Activated CD8-positive, alpha-beta memory T cell treated with anti-CD3 and anti-CD28 coated beads, Interleukin-2, amount 10 ng/mL, durations not matched to agents 7 days and 5 days (primary cell): ENCODE measurements at regions not wholly inside any gene's neighbourhood (a gene's known extent, or its start where the extent isn't known, plus 50 kb on each side); places are given as distances from the start of the nearest gene placed in this dataset.

ENCODE experiments used
- ATAC-seq: fragments of 150-1000 bp; cut with Tn5 transposase; one replicate; pipeline ENCODE4 v1.10.0; 2021; ENCODE audit warnings: moderate library complexity
- CTCF ChIA-PET: fragments of 350-600 bp; sonication (Branson Sonifier 250); formaldehyde crosslinking; loops from one replicate; lab custom pipeline; 2021; ENCODE audit warnings: antibody characterized with exemption; lab: Charles Lee
- DNase-seq: peaks from one replicate; pipeline ENCODE4 v3.0.0-alpha.2; 2020
- H3K27ac Mint-ChIP-seq: one replicate; pipeline ENCODE4 v1.8.0; 2021; ENCODE audit warnings: mild to moderate bottlenecking, mixed read lengths
- H3K27me3 Mint-ChIP-seq: one replicate; pipeline ENCODE4 v1.8.0; 2021; ENCODE audit warnings: mixed read lengths
- H3K36me3 Mint-ChIP-seq: one replicate; pipeline ENCODE4 v1.8.0; 2021; ENCODE audit warnings: mild to moderate bottlenecking, mixed read lengths
- H3K4me1 Mint-ChIP-seq: one replicate; pipeline ENCODE4 v1.8.0; 2021; ENCODE audit warnings: mixed read lengths
- H3K4me3 Mint-ChIP-seq: one replicate; pipeline ENCODE4 v1.8.0; 2021; ENCODE audit warnings: mild to moderate bottlenecking, moderate library complexity, mixed read lengths
- H3K9me3 Mint-ChIP-seq: one replicate; pipeline ENCODE4 v1.8.0; 2022; ENCODE audit warnings: low read depth, mixed read lengths

DNA sequence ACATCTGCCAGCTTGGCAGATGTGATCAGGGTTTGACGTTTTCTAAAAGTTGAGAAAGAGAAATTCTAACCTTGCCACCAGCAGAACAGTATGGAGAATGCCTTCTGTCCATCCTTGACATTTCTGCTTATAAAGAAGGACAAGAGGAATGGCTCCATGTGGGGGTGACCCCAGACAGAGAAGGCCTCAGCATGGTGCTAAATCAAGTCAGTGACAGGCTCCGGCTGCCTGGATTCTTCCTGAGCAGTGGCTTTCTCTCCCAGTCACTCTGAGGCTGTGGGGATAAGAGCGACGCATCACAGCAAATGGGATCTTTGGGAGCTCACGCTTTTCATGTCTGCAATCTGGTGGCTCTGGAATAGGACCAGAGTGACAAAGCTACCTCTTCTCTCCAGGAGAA lies 640.2 kb upstream of the CAMK1G start:
- H3K27ac Mint-ChIP-seq: no peak overlapping the region
- H3K4me3 Mint-ChIP-seq: no peak overlapping the region
- no peaks in the 10 kb centered on the region for H3K4me1 Mint-ChIP-seq
- no peak for DNase-seq
- H3K27me3 Mint-ChIP-seq: peaks cover 6% of the 10 kb centered on the region
- CTCF ChIA-PET: no interaction called here
- H3K9me3 Mint-ChIP-seq: no peaks in the 10 kb centered on the region
- ATAC-seq: no peak
- H3K36me3 Mint-ChIP-seq: no peaks in the 10 kb centered on the region

DNA sequence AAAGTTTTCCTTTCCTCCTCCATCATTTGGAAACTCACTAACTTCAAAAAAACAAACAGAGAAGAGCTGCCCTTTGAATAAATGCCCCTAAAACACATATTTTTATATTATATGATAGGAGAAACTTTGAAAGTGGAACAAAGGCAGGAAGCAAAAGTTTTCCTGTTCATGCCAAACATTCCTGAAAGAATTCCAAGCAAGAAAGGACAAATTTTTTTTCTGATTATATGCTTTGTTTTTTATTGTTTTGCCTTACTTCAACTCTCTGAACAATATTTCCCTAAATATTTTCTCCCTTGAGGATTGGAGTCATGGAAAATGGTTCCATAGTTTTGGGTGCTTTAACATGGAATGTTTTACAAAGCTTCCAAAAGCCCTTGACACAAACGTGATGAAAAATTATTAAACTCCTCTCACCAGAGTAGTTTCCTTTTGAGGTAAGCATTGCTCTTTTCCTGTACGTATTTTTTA lies 638.5 kb upstream of the CAMK1G start:
- ATAC-seq: no peak
- Mint-ChIP-seq H3K9me3 (no peaks in the 10 kb centered on the region), H3K27ac (no peak overlapping the region), H3K4me1 (no peaks in the 10 kb centered on the region), H3K4me3 (no peak overlapping the region), H3K36me3 (no peaks in the 10 kb centered on the region), H3K27me3 (peaks cover 2% of the 10 kb centered on the region)
- no peak for DNase-seq
- CTCF ChIA-PET: no interaction called here

DNA sequence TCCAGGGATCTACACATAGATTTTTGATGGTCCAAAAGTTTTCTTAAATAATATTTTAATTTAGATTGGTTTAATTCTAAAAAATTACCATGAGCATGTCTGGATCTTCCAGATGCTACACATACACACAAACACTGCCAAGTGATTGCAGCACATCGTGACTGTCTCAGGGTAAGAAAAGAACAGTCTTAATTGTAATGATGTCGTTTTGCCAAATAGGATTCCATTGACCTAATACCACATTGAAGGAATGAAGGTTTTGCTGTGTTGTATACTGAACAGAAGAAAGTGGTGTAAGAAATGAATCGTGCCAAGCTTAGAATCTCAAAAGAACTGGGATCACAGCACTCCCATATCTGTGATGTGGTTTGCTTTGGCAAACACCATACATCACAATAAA lies 633.3 kb upstream of the CAMK1G start:
- H3K4me1 Mint-ChIP-seq: no peaks in the 10 kb centered on the region
- H3K4me3 Mint-ChIP-seq: no peak overlapping the region
- no peaks in the 10 kb centered on the region for H3K36me3 Mint-ChIP-seq
- no peak overlapping the region for H3K27ac Mint-ChIP-seq
- DNase-seq (no peak), ATAC-seq (no peak)
- H3K27me3 Mint-ChIP-seq: peaks cover 2% of the 10 kb centered on the region
- peaks cover 2% of the 10 kb centered on the region for H3K9me3 Mint-ChIP-seq
- CTCF ChIA-PET: no interaction called here

DNA sequence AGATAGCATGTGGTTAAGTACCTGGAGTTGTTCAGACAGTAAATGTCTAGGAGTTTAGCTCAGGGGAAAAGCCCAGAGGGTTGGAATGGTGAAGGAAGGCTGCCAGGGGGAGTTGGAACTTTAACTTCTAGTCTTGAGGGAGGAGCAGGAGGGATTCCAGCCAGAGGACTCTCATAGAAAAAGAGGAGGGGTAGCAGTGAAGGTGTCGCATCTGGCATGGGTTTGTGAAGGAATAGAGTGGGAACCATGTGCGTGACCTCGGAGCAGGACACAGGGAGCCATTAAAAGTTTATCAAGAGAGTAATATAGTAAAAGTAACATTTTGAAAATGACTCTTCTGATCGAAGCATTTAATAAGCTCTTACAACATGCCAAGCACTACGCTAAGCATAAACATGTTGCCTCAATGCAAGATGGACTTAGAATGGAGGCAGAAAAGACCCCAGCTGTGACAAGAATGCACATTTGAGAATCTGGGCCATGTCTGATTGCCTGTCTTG lies 632.4 kb upstream of the CAMK1G start:
- DNase-seq (no peak), ATAC-seq (no peak)
- no peaks in the 10 kb centered on the region for H3K36me3 Mint-ChIP-seq
- no peaks in the 10 kb centered on the region for H3K4me1 Mint-ChIP-seq
- peaks cover 2% of the 10 kb centered on the region for H3K27me3 Mint-ChIP-seq
- no peak overlapping the region for H3K4me3 Mint-ChIP-seq
- H3K27ac Mint-ChIP-seq: no peak overlapping the region
- CTCF ChIA-PET: no interaction called here
- H3K9me3 Mint-ChIP-seq: peaks cover 2% of the 10 kb centered on the region

DNA sequence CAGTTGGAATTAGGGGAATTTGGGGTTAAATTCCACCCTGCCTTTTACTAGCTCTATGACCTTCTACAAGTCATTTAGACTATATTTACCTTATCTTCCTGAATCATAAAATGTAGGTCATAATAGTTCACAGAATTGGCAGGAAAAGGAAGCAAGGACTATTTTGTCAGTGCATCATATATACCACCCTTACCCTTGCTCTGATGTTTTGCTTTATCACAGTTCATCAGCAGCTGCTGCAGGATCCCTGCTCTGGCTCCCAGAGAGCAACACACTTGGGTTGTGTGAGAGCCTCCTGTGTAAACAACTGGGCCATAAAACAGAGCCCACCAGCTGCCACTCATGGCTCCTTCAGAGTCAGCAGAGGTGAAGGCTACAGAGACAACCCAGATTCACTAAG lies 631.6 kb upstream of the CAMK1G start:
- ATAC-seq (no peak), DNase-seq (no peak)
- H3K27ac Mint-ChIP-seq: no peak overlapping the region
- peaks cover 2% of the 10 kb centered on the region for H3K9me3 Mint-ChIP-seq
- no peaks in the 10 kb centered on the region for H3K36me3 Mint-ChIP-seq
- H3K4me3 Mint-ChIP-seq: no peak overlapping the region
- no peaks in the 10 kb centered on the region for H3K4me1 Mint-ChIP-seq
- H3K27me3 Mint-ChIP-seq: peaks cover 2% of the 10 kb centered on the region
- CTCF ChIA-PET: no interaction called here

DNA sequence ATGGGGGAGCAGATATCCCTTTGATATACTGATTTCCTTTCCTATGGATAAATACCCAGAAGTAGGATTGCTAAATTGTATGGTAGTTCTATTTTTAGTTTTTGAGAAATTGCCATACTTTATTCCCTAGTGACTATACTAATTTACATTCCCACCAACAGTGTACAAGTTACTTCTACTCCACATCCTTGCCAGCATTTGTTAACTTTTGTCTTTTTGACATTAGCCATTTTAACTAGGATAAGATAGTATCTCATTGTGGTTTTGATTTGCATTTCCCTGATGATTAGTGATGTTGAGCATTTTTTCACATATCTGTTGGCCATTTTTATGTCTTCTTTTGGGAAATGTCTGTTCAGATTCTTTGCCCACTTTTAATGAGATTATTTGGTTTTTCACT lies 620.6 kb upstream of the CAMK1G start:
- Mint-ChIP-seq H3K27ac (no peak overlapping the region), H3K27me3 (peaks cover 3% of the 10 kb centered on the region), H3K36me3 (no peaks in the 10 kb centered on the region), H3K4me3 (no peak overlapping the region), H3K4me1 (no peaks in the 10 kb centered on the region), H3K9me3 (peaks cover 3% of the 10 kb centered on the region)
- no peak for ATAC-seq
- DNase-seq: no peak
- CTCF ChIA-PET: no interaction called here

DNA sequence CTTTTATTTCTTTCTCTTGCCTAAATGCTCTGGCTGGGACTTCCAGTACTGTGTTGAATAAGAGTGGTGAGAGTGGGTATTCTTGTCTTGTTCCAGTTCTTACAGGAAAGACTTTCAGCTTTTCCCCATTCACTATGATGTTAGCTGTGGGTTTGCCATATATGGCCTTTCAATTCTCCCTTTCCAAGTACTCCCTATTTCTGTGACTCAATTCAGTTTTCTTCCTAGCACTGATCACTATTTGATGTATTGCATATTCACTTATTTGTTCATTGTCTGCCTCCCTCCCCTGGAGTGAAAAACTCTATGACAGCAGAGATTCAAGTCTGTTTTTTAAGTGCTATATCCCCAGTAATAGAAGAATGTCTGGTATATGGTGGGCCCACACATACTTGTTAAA lies 618.2 kb upstream of the CAMK1G start:
- no peak for DNase-seq
- Mint-ChIP-seq H3K4me1 (no peaks in the 10 kb centered on the region), H3K9me3 (peaks cover 3% of the 10 kb centered on the region), H3K36me3 (no peaks in the 10 kb centered on the region), H3K27ac (no peak overlapping the region), H3K4me3 (no peak overlapping the region), H3K27me3 (peaks cover 6% of the 10 kb centered on the region)
- ATAC-seq: no peak
- CTCF ChIA-PET: no interaction called here

DNA sequence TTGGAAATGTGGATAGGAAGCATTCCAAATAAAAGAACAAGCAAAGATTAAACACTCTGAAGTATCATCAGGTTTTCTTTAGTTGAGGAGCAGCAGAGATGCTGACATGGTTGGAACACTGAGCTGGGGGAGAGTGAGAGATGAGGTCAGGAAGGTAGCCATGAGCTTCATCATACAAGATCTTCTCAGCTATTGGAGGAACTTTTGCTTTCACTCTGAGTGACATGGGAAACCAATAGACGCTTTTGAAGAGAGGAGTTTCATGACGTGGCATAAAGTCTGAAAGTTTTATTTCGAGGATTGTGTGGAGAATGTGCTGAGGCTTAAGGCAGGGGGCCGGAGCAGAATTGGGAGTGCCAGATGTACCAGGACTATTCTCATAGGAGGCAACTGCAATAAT lies 616.2 kb upstream of the CAMK1G start:
- Mint-ChIP-seq H3K4me1 (no peaks in the 10 kb centered on the region), H3K9me3 (no peaks in the 10 kb centered on the region), H3K4me3 (no peak overlapping the region), H3K27me3 (peaks cover 6% of the 10 kb centered on the region), H3K27ac (no peak overlapping the region), H3K36me3 (no peaks in the 10 kb centered on the region)
- no peak for ATAC-seq
- CTCF ChIA-PET: interaction anchor here (0.6 kb wide), 1 partner anchor 31 kb away, joined by 3 read pairs; no protein-coding TSS in a partner anchor
- no peak for DNase-seq

DNA sequence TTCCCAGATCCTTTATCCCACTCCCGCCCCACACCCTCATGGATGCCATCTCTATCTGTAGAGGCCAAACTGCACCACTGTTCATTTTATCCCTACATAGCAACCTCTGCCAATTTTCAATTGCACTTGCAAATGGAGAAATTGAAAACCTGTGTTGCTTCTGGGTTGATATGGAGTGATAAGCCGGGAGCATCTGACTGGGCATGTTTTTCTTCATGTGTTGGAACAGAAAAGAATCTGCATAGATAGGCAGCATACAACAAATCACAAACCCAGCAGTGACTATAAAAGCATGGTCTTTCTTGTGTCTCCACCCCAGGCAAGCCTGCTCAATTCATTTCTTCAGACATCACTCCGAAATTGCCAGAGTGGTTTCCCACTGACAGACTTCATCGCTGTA lies 608.8 kb upstream of the CAMK1G start:
- no peaks in the 10 kb centered on the region for H3K4me1 Mint-ChIP-seq
- peaks cover 13% of the 10 kb centered on the region for H3K27me3 Mint-ChIP-seq
- CTCF ChIA-PET: no interaction called here

DNA sequence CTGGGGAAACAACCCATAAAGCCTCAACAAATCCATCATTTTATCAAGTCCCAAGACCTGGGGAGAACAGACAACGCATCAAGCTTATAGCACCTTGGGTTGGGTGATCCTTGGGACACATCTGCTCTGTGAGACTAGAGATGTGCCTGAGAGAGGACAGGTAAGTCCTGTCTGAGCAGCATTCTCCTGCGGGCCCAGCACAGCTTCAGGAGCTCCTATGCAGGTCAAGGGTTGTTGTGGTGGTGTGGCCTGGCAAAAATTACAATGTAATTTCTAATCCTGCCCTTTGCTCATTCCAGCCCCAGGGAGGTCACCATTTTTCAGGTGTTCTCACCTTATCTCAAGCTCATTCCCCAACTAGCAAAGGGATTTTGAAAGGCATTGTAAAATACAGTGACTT lies 608.1 kb upstream of the CAMK1G start:
- H3K27me3 Mint-ChIP-seq: peaks cover 13% of the 10 kb centered on the region
- no peaks in the 10 kb centered on the region for H3K36me3 Mint-ChIP-seq
- no peak overlapping the region for H3K4me3 Mint-ChIP-seq
- no peaks in the 10 kb centered on the region for H3K4me1 Mint-ChIP-seq
- ATAC-seq: no peak
- no peak overlapping the region for H3K27ac Mint-ChIP-seq
- no peak for DNase-seq
- no peaks in the 10 kb centered on the region for H3K9me3 Mint-ChIP-seq
- CTCF ChIA-PET: no interaction called here

More for the DNA sequence above, 608.8 kb upstream of the CAMK1G start:
- H3K9me3 Mint-ChIP-seq: no peaks in the 10 kb centered on the region
- no peak overlapping the region for H3K27ac Mint-ChIP-seq
- no peak overlapping the region for H3K4me3 Mint-ChIP-seq
- no peak for ATAC-seq
- H3K36me3 Mint-ChIP-seq: no peaks in the 10 kb centered on the region
- no peak for DNase-seq

DNA sequence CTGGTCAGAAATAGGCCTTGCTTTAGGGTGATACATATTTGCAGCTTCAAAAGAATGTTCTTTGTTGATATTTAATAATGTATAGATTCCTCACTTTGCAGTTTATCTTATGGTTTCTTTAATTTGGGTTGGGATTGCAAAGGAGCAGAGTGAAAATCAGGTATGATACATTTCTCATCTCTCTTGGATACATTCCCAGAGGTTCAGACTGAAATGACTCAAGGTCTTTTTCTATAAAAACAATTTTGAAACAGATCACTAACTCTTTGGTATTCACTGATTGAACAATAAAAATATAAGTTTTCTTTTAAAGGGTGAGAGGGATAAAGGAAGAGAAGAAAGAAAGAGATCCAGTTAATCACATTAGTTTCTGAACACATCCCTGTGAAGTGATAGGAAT lies 606.5 kb upstream of the CAMK1G start:
- Mint-ChIP-seq H3K9me3 (no peaks in the 10 kb centered on the region), H3K4me1 (no peaks in the 10 kb centered on the region), H3K36me3 (no peaks in the 10 kb centered on the region), H3K4me3 (no peak overlapping the region), H3K27me3 (peaks cover 19% of the 10 kb centered on the region), H3K27ac (no peak overlapping the region)
- CTCF ChIA-PET: no interaction called here
- no peak for ATAC-seq
- DNase-seq: no peak

DNA sequence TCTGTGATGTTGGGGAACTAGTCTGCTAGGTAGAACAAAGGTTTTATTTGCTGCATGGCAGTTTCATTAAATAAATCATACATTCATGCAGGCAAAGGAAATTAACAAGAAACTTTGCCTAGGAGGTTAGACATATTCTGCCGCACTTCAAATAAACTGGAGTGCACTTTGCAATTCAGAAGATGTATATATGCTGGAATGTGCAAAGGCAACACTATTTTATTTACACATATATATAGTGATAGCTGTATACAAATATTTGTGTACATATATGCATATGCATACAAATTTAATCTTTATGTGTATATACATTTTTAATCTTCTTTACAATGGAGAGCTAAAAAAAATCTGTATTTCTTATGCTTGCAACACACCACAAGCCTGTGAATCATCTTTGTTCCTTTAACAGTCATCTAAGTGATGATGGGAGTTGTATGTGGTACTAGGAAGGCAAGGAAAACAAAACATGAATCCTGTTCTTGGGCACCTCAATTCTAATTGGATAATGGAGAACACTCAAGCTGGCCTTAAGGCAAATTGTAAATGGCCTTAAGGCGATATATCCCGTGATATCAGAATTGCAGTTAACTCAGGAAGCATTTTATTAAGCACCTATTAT lies 605.8 kb upstream of the CAMK1G start:
- H3K9me3 Mint-ChIP-seq: no peaks in the 10 kb centered on the region
- no peak overlapping the region for H3K4me3 Mint-ChIP-seq
- CTCF ChIA-PET: no interaction called here
- ATAC-seq (no peak), DNase-seq (no peak)
- H3K4me1 Mint-ChIP-seq: no peaks in the 10 kb centered on the region
- H3K27me3 Mint-ChIP-seq: peaks cover 19% of the 10 kb centered on the region
- H3K36me3 Mint-ChIP-seq: no peaks in the 10 kb centered on the region
- no peak overlapping the region for H3K27ac Mint-ChIP-seq

DNA sequence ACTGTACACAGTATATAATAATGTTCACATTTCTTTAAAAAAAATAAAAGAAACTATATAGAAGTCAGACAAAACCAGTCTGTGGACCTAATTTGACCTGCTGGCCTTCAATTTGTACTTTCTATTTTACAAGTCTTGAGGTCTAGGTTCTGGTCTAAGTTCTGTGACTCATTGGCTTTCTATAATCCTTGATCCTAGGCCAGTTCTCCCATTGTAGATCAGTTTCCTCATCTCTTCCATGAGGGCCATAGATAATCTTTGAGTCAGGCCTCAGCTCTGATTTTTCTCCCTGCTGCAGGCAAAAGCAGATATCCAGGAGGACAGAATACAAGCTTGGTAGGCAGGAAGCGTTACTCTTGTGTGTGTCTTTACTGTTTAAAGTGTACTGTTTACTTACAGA lies 603.7 kb upstream of the CAMK1G start:
- no peaks in the 10 kb centered on the region for H3K9me3 Mint-ChIP-seq
- no peaks in the 10 kb centered on the region for H3K4me1 Mint-ChIP-seq
- ATAC-seq (no peak), DNase-seq (no peak)
- CTCF ChIA-PET: no interaction called here
- no peak overlapping the region for H3K4me3 Mint-ChIP-seq
- no peak overlapping the region for H3K27ac Mint-ChIP-seq
- peaks cover 19% of the 10 kb centered on the region for H3K27me3 Mint-ChIP-seq
- H3K36me3 Mint-ChIP-seq: no peaks in the 10 kb centered on the region

DNA sequence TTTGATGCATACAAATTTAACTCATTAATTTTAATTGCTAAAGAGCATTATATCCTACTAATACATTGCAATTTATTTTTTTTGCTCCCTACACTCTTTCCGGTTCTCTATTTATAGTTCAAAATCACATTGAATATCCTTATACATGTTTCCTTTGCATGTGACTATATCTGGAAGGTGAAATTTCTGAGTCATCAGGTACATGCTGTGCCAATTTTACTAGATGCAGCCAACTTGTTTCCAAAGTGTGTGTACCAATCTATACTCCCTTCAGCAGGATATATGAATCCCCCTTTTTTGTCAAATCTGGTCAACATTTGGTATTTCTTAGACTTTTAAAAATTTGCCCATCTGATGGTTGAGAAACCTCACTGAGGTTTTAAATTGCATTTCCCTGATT lies 602.9 kb upstream of the CAMK1G start:
- no peak for DNase-seq
- H3K27me3 Mint-ChIP-seq: peaks cover 19% of the 10 kb centered on the region
- no peak overlapping the region for H3K4me3 Mint-ChIP-seq
- no peaks in the 10 kb centered on the region for H3K4me1 Mint-ChIP-seq
- H3K36me3 Mint-ChIP-seq: no peaks in the 10 kb centered on the region
- no peak overlapping the region for H3K27ac Mint-ChIP-seq
- no peaks in the 10 kb centered on the region for H3K9me3 Mint-ChIP-seq
- no peak for ATAC-seq
- CTCF ChIA-PET: no interaction called here
